Adipocyte (in vitro differentiated cells): ENCODE measurements at regions not wholly inside any gene's neighbourhood (a gene's known extent, or its start where the extent isn't known, plus 50 kb on each side); places are given as distances from the start of the nearest gene placed in this dataset.

Experiments used
- DNase-seq: peaks from one replicate; pipeline ENCODE4 v3.0.0-alpha.2; 2015; ENCODE audit warnings: low read depth
- H3K27me3 ChIP-seq: replicated peaks from 2 replicates; pipeline ENCODE4 v1.7.0; 2013; ENCODE audit warnings: mild to moderate bottlenecking, low read length, moderate library complexity; ENCODE audit not compliant: control insufficient read depth, insufficient read depth
- H3K36me3 ChIP-seq: 2 replicates; pipeline ENCODE4 v1.7.0; 2013; ENCODE audit warnings: low read length, mild to moderate bottlenecking, moderate library complexity; ENCODE audit not compliant: control insufficient read depth, insufficient read depth, severe bottlenecking
- H3K4me1 ChIP-seq: 2 replicates; pipeline ENCODE4 v1.7.0; 2013; ENCODE audit warnings: mild to moderate bottlenecking, low read length, moderate library complexity; ENCODE audit not compliant: control insufficient read depth, insufficient read depth
- H3K4me3 ChIP-seq: 2 replicates; pipeline ENCODE4 v1.7.0; 2013; ENCODE audit warnings: mild to moderate bottlenecking, low read length, moderate library complexity
- H3K9ac ChIP-seq: 2 replicates; pipeline ENCODE4 v1.7.0; 2013; ENCODE audit warnings: mild to moderate bottlenecking, low read length, moderate library complexity
- H3K9me3 ChIP-seq: 2 replicates; pipeline ENCODE4 v1.7.0; 2013; ENCODE audit warnings: mild to moderate bottlenecking, low read length, moderate library complexity; ENCODE audit not compliant: control insufficient read depth

GRCh38 chr6:40762981-40763380 lies 175.8 kb upstream of the LRFN2 start:
- Histone ChIP-seq H3K9me3 (no peaks in the 10 kb centered on the region), H3K36me3 (no peaks in the 10 kb centered on the region), H3K9ac (no peak overlapping the region), H3K27me3 (peaks cover 21% of the 10 kb centered on the region), H3K4me3 (no peak overlapping the region), H3K4me1 (no peaks in the 10 kb centered on the region)
- DNase-seq = no peak

GRCh38 chr6:40760887-40761286 lies 173.7 kb upstream of the LRFN2 start:
- Histone ChIP-seq H3K36me3 (no peaks in the 10 kb centered on the region), H3K9me3 (no peaks in the 10 kb centered on the region), H3K27me3 (peaks cover 21% of the 10 kb centered on the region), H3K9ac (no peak overlapping the region), H3K4me1 (peaks cover under 1% of the 10 kb centered on the region), H3K4me3 (no peak overlapping the region)
- DNase-seq = no peak

- peaks cover 5% of the 10 kb centered on the region for H3K4me1 ChIP-seq
- H3K9me3 ChIP-seq = no peaks in the 10 kb centered on the region
- peaks cover 25% of the 10 kb centered on the region for H3K27me3 ChIP-seq
- H3K36me3 ChIP-seq = no peaks in the 10 kb centered on the region
- DNase-seq = no peak
- no peak overlapping the region for H3K4me3 ChIP-seq
- no peak overlapping the region for H3K9ac ChIP-seq
These were observed 172.7 kb upstream of the LRFN2 start for GRCh38 chr6:40759838-40760237.

GRCh38 chr6:40759264-40759663 lies 172.1 kb upstream of the LRFN2 start:
- Histone ChIP-seq H3K4me3 (no peak overlapping the region), H3K27me3 (peaks cover 29% of the 10 kb centered on the region), H3K4me1 (peaks cover 5% of the 10 kb centered on the region), H3K36me3 (no peaks in the 10 kb centered on the region), H3K9ac (no peak overlapping the region), H3K9me3 (no peaks in the 10 kb centered on the region)
- no peak for DNase-seq

GRCh38 chr6:40755749-40756452 lies 168.7 kb upstream of the LRFN2 start:
- no peak overlapping the region for H3K4me3 ChIP-seq
- DNase-seq = peak; percentile 10
- peaks cover 36% of the 10 kb centered on the region for H3K27me3 ChIP-seq
- H3K9me3 ChIP-seq = no peaks in the 10 kb centered on the region
- H3K36me3 ChIP-seq = no peaks in the 10 kb centered on the region
- H3K4me1 ChIP-seq = peaks cover 5% of the 10 kb centered on the region
- H3K9ac ChIP-seq = no peak overlapping the region

- Histone ChIP-seq H3K27me3 (peaks cover 37% of the 10 kb centered on the region), H3K9me3 (no peaks in the 10 kb centered on the region), H3K4me3 (no peak overlapping the region), H3K36me3 (no peaks in the 10 kb centered on the region), H3K4me1 (peaks cover 5% of the 10 kb centered on the region), H3K9ac (no peak overlapping the region)
- peak; percentile 61 for DNase-seq
These were observed 168.0 kb upstream of the LRFN2 start for GRCh38 chr6:40755046-40755681.

- Histone ChIP-seq H3K4me3 (no peak overlapping the region), H3K4me1 (peaks cover 5% of the 10 kb centered on the region), H3K9ac (no peak overlapping the region), H3K27me3 (peaks cover 41% of the 10 kb centered on the region), H3K36me3 (no peaks in the 10 kb centered on the region), H3K9me3 (no peaks in the 10 kb centered on the region)
- DNase-seq = no peak
These were observed 167.4 kb upstream of the LRFN2 start for GRCh38 chr6:40754461-40755045.

- H3K36me3 ChIP-seq = no peaks in the 10 kb centered on the region
- peaks cover 45% of the 10 kb centered on the region for H3K27me3 ChIP-seq
- no peak overlapping the region for H3K9ac ChIP-seq
- DNase-seq = no peak
- no peaks in the 10 kb centered on the region for H3K9me3 ChIP-seq
- no peak overlapping the region for H3K4me3 ChIP-seq
- H3K4me1 ChIP-seq = peaks cover 5% of the 10 kb centered on the region
These were observed 166.7 kb upstream of the LRFN2 start for GRCh38 chr6:40753675-40754448.

- H3K4me1 ChIP-seq = peaks cover 5% of the 10 kb centered on the region
- no peak overlapping the region for H3K9ac ChIP-seq
- H3K9me3 ChIP-seq = no peaks in the 10 kb centered on the region
- peaks cover 49% of the 10 kb centered on the region for H3K27me3 ChIP-seq
- H3K36me3 ChIP-seq = no peaks in the 10 kb centered on the region
- no peak overlapping the region for H3K4me3 ChIP-seq
- DNase-seq = no peak
These were observed 165.9 kb upstream of the LRFN2 start for GRCh38 chr6:40753048-40753447.

GRCh38 chr6:40744835-40745234 lies 157.7 kb upstream of the LRFN2 start:
- H3K9me3 ChIP-seq = no peaks in the 10 kb centered on the region
- H3K4me3 ChIP-seq = no peak overlapping the region
- H3K4me1 ChIP-seq = no peaks in the 10 kb centered on the region
- no peak for DNase-seq
- peaks cover 26% of the 10 kb centered on the region for H3K27me3 ChIP-seq
- H3K36me3 ChIP-seq = no peaks in the 10 kb centered on the region
- H3K9ac ChIP-seq = no peak overlapping the region
